BJ (cell line): ENCODE measurements at regions not wholly inside any gene's neighbourhood (a gene's known extent, or its start where the extent isn't known, plus 50 kb on each side); places are given as distances from the start of the nearest gene placed in this dataset.

Source experiments
- CTCF ChIA-PET: fragments of 350-600 bp; formaldehyde crosslinking; extraction: SDS; loops from one replicate; lab custom pipeline; 2021; ENCODE audit warnings: antibody characterized with exemption, inconsistent platforms; lab: Yijun Ruan, JAX
- POLR2A ChIA-PET: fragments of 300-600 bp; sonication (Branson Sonifier 250); formaldehyde crosslinking; extraction: SDS; loops from one replicate; lab custom pipeline; 2021; ENCODE audit warnings: antibody characterized with exemption; lab: Charles Lee
- DNase-seq: peaks from one replicate; pipeline ENCODE4 v3.0.0-alpha.2; 2011; ENCODE audit warnings: low read depth
- H3K27me3 ChIP-seq: 2 replicates; pipeline ENCODE4 v1.6.0; 2011; ENCODE audit warnings: low read length; ENCODE audit not compliant: control insufficient read depth, insufficient read depth
- H3K36me3 ChIP-seq: 2 replicates; pipeline ENCODE4 v1.5.1; 2011; ENCODE audit warnings: low read length; ENCODE audit not compliant: control insufficient read depth, insufficient read depth
- H3K4me3 ChIP-seq: 2 replicates; pipeline ENCODE4 v1.5.1; 2011; ENCODE audit warnings: low read depth, mild to moderate bottlenecking, control low read depth, low read length
- CTCF ChIP-seq: IDR thresholded peaks from 2 replicates; pipeline ENCODE4 v1.5.1; 2011; ENCODE audit warnings: low read depth, mild to moderate bottlenecking, control low read depth, inconsistent platforms, low read length, moderate library complexity; ENCODE audit not compliant: insufficient read depth

DNA sequence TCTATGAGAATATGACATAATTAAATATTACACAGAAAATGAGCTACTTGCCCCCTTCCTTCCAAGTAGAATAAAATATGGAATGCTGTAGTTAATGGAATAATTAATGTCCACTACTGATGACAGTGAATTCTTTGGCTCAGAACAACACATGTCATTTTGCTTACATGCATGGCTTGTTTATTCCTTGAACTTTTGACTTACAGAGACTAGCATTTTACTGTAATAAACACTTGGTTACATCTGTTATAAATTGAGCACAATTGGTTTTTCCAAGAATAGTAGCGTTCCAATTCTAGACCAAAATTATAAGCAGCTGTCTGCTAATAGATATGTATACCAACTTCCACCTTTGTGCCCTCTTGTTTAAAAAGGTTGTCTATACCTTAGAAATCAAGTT lies 286.7 kb downstream of the OTUD1 start:
- no peak for DNase-seq
- ChIA-PET CTCF (no interaction called here), POLR2A (no interaction called here)
- no peak for TF ChIP-seq CTCF
- Histone ChIP-seq H3K36me3 (no peaks in the 10 kb centered on the region), H3K27me3 (no peaks in the 10 kb centered on the region), H3K4me3 (no peak overlapping the region)

- Histone ChIP-seq H3K27me3 (no peaks in the 10 kb centered on the region), H3K36me3 (no peaks in the 10 kb centered on the region), H3K4me3 (no peak overlapping the region)
- ChIA-PET CTCF (no interaction called here), POLR2A (no interaction called here)
- no peak for TF ChIP-seq CTCF
- DNase-seq, result no peak
Observed at GRCh38 chr10:23742368-23742767, 303.5 kb downstream of the OTUD1 start.

DNA sequence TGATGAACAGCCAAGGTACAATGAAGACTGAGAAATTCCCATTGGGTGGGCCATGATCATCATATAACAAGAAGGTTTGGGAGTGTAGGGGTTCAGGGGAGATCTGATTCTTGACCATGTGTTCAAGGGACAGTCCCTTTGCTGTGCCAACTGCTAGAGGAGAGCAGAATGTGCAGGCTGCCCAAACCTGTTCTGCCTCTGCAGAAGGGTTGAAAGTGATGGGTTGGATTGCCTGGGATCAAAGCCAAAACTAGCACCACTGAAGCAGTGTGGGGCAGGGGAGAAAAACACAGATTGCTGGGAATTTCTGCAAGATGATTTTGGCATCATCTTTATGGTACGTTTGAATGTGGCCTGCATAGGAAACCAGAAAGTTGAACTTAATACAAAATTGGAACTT lies 303.9 kb downstream of the OTUD1 start:
- Histone ChIP-seq H3K36me3 (no peaks in the 10 kb centered on the region), H3K4me3 (no peak overlapping the region), H3K27me3 (no peaks in the 10 kb centered on the region)
- CTCF ChIA-PET, result no interaction called here
- POLR2A ChIA-PET, result no interaction called here
- DNase-seq, result no peak
- TF ChIP-seq CTCF, result no peak

GRCh38 chr10:23754179-23754578 lies 315.3 kb downstream of the OTUD1 start:
- CTCF ChIA-PET, result no interaction called here
- TF ChIP-seq CTCF, result no peak
- POLR2A ChIA-PET, result no interaction called here

GRCh38 chr10:23754941-23755340 lies 316.1 kb downstream of the OTUD1 start:
- H3K4me3 ChIP-seq, result no peak overlapping the region
- DNase-seq, result no peak
- no peaks in the 10 kb centered on the region for H3K36me3 ChIP-seq
- TF ChIP-seq CTCF, result no peak
- ChIA-PET CTCF (no interaction called here), POLR2A (no interaction called here)
- H3K27me3 ChIP-seq, result no peaks in the 10 kb centered on the region

More at GRCh38 chr10:23754179-23754578, 315.3 kb downstream of the OTUD1 start:
- no peak for DNase-seq
- no peaks in the 10 kb centered on the region for H3K27me3 ChIP-seq
- no peaks in the 10 kb centered on the region for H3K36me3 ChIP-seq
- no peak overlapping the region for H3K4me3 ChIP-seq
